ENCODE measurements at regions not wholly inside any gene's neighbourhood (a gene's known extent, or its start where the extent isn't known, plus 50 kb on each side); places are given as distances from the start of the nearest gene placed in this dataset.
"Not testable (repeated sequence)": the region's sequence is repeated elsewhere in the genome, so short reads cannot be mapped to it uniquely, and the experiment has no call there.

- DNase-seq = no peak
- intact Hi-C loops (cut with DNase I) = no loop called here
- ATAC-seq (ENCODE audit: poor library complexity) = no peak
These were observed 204.8 kb upstream of the SESN3 start for GRCh38 chr11:95435628-95436353.

GRCh38 chr11:95435192-95435591 is 204.2 kb upstream of the SESN3 start:
- intact Hi-C loops (cut with DNase I) = no loop called here
- DNase-seq = no peak
- no peak for ATAC-seq (ENCODE audit: poor library complexity)

GRCh38 chr11:95434489-95435057 is 203.6 kb upstream of the SESN3 start:
- DNase-seq = no peak
- intact Hi-C loops (cut with DNase I) = no loop called here
- ATAC-seq (ENCODE audit: poor library complexity) = no peak

GRCh38 chr11:95434009-95434408 is 203.0 kb upstream of the SESN3 start:
- intact Hi-C loops (cut with DNase I) = no loop called here
- no peak for ATAC-seq (ENCODE audit: poor library complexity)
- DNase-seq = no peak

GRCh38 chr11:95432714-95433503 is 201.9 kb upstream of the SESN3 start:
- DNase-seq (no peak), ATAC-seq (ENCODE audit: poor library complexity) (no peak)
- intact Hi-C loops (cut with DNase I) = no loop called here

GRCh38 chr11:95429376-95429907 is 198.4 kb upstream of the SESN3 start:
- intact Hi-C loops (cut with DNase I) = no loop called here
- no peak for DNase-seq
- no peak for ATAC-seq (ENCODE audit: poor library complexity)

GRCh38 chr11:95426823-95427462 is 195.9 kb upstream of the SESN3 start:
- no peak for ATAC-seq (ENCODE audit: poor library complexity)
- intact Hi-C loops (cut with DNase I) = no loop called here
- DNase-seq = no peak

GRCh38 chr11:95419915-95420314 is 188.9 kb upstream of the SESN3 start:
- ATAC-seq (ENCODE audit: poor library complexity) = no peak
- DNase-seq = no peak
- intact Hi-C loops (cut with DNase I) = no loop called here

GRCh38 chr11:95418916-95419315 is 187.9 kb upstream of the SESN3 start:
- intact Hi-C loops (cut with DNase I) = no loop called here
- DNase-seq = no peak
- ATAC-seq (ENCODE audit: poor library complexity) = no peak

GRCh38 chr11:95417832-95418231 is 186.8 kb upstream of the SESN3 start:
- ATAC-seq (ENCODE audit: poor library complexity) (no peak), DNase-seq (no peak)
- intact Hi-C loops (cut with DNase I) = no loop called here

- intact Hi-C loops (cut with DNase I) = no loop called here
- DNase-seq (no peak), ATAC-seq (ENCODE audit: poor library complexity) (no peak)
These were observed 184.9 kb upstream of the SESN3 start for GRCh38 chr11:95415837-95416304.

GRCh38 chr11:95414217-95414616 is 183.2 kb upstream of the SESN3 start:
- ATAC-seq (ENCODE audit: poor library complexity) = no peak

GRCh38 chr11:95413761-95414160 is 182.8 kb upstream of the SESN3 start:
- ATAC-seq (ENCODE audit: poor library complexity) = peak; percentile 65
- intact Hi-C loops (cut with DNase I) = no loop called here

More at GRCh38 chr11:95414217-95414616, 183.2 kb upstream of the SESN3 start:
- intact Hi-C loops (cut with DNase I) = no loop called here
- no peak for DNase-seq

GRCh38 chr11:95413021-95413420 is 182.0 kb upstream of the SESN3 start:
- intact Hi-C loops (cut with DNase I) = no loop called here
- DNase-seq (no peak), ATAC-seq (ENCODE audit: poor library complexity) (no peak)

More at GRCh38 chr11:95413761-95414160, 182.8 kb upstream of the SESN3 start:
- DNase-seq = no peak

- no peak for ATAC-seq (ENCODE audit: poor library complexity)
- no peak for DNase-seq
- intact Hi-C loops (cut with DNase I) = no loop called here
These were observed 181.1 kb upstream of the SESN3 start for GRCh38 chr11:95412074-95412473.

GRCh38 chr11:95410707-95411106 is 179.7 kb upstream of the SESN3 start:
- intact Hi-C loops (cut with DNase I); ATAC-seq (ENCODE audit: poor library complexity): not testable (repeated sequence)

GRCh38 chr11:95406271-95406670 is 175.3 kb upstream of the SESN3 start:
- intact Hi-C loops (cut with DNase I) = no loop called here
- DNase-seq (no peak), ATAC-seq (ENCODE audit: poor library complexity) (no peak)

More at GRCh38 chr11:95410707-95411106, 179.7 kb upstream of the SESN3 start:
- DNase-seq = not testable (repeated sequence)

GRCh38 chr11:95404370-95404769 is 173.4 kb upstream of the SESN3 start:
- intact Hi-C loops (cut with DNase I) = no loop called here
- DNase-seq = no peak
- ATAC-seq (ENCODE audit: poor library complexity) = no peak

All from Right ventricle myocardium superior (tissue), 1 donor.